Suppressor macrophage (primary cell): ENCODE measurements at regions not wholly inside any gene's neighbourhood (a gene's known extent, or its start where the extent isn't known, plus 50 kb on each side); places are given as distances from the start of the nearest gene placed in this dataset.
A peak's percentile ranks its signal among the peaks of the same experiment; 100 is the strongest.

ENCODE experiments used
- DNase-seq, 4 experiments: peaks; one replicate each; pipeline ENCODE4 v3.0.0-alpha.2; 2020 to 2022

- DNase-seq = no peak
Measured at GRCh38 chr14:26856876-26857518, 259.2 kb upstream of the NOVA1 start.

DNA sequence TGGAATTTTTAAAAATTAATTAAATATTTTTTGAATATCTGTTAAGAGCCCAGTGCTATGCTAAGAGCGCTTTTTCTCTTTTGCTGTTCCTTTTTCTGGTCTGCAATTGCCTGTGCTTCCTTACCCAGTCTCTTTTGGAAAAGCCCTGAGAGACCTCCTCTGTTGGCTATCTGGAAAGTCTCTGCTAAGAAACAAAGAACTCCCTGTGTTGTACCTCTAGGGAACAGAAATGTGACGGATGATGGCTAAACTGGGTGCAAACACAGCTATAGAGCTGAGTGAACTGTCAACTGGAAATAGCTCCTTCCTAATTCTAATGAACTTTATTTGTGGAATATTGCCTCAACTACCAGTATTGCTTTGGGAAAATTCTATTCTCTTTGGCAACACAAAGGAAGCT lies 261.6 kb upstream of the NOVA1 start:
- DNase-seq = no peak

DNA sequence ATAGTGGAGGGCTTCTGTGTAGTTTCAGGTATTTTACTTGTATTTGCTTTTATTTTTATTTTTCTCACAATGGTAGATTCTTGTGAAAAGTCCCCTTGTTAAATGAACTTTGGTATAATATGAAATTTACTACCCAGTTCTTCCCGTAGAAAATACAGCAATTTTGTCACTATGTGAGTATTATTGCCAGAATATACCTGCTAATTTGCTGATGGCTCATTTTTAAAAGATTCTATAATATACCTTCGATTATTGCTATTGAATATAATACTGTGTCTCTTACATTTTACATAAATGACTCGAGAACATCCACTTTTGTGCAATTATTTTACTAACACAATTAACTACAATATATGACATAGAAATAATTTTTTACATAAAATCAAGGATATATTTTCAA lies 262.3 kb upstream of the NOVA1 start:
- no peak for DNase-seq

- no peak for DNase-seq
Measured at GRCh38 chr14:26863736-26864135, 265.9 kb upstream of the NOVA1 start.

GRCh38 chr14:26866721-26867120 lies 268.9 kb upstream of the NOVA1 start:
- no peak for DNase-seq

DNA sequence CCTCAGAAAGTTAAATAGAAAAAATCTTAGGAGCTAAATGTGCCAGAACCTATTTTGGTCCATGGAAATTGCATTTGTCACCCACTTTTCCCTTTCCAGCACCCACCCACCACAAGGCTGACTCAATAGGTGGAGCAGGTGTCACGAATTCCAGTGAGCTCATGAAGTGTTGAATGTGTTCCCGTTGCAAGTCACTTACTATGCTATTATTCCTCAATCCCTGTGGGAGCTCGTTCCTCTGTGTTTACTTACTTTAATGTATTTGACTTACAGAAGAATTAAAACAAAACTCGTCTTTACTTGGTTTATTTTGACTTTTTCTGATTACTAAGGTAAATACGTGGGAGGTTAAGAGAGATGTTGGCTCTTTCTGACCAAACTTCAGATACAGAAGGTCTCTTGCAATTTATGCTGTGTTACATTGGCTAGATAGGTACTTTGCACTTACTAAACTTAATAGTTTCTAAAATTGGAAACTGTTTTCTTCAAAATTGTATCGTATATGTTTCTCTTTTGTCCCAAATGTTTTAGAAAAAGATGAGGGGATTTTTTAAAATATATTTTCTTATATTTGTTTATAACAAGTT lies 269.4 kb upstream of the NOVA1 start:
- DNase-seq = no peak

GRCh38 chr14:26870096-26870495 lies 272.3 kb upstream of the NOVA1 start:
- no peak for DNase-seq

GRCh38 chr14:26870722-26871617 lies 273.1 kb upstream of the NOVA1 start:
- DNase-seq = no peak

DNA sequence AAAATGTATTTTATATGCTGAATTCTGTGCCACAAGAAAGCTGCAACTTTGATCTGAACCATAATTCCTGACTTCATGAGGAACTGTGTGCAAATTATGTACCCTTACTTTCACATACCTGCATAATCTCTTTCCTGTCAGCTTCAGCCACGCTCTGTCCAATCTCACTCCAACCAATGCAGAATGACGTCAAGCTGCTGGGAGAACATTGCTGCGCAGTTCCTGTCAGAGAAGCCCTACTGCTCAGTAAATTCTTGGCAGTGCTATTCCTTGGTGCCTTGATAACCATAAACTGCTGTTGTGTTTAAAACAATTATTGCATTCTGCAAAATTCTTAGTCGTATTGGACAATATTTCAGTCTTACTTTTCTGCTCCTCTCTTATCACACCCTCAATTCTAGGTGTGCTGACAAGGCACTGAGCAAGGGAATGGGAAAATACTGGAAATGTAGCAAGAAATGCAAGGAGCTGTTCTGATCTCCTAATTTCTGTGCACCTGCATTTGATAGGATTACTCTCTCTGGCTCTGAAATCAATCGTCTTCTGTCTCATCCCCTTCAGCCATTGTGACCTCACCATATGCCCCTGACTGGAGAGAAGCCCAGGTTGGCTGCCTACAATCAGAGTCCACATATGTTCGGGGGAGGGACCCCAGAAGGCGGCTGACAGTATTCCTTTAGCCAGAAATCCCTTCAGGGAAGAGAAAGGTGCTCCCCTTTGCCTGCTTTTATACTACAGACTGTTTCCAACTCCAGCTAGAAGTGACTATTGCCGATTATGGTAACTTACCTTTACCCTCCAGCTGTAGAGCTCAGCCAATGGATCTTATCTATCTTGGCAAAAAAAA lies 274.9 kb upstream of the NOVA1 start:
- no peak for DNase-seq

DNA sequence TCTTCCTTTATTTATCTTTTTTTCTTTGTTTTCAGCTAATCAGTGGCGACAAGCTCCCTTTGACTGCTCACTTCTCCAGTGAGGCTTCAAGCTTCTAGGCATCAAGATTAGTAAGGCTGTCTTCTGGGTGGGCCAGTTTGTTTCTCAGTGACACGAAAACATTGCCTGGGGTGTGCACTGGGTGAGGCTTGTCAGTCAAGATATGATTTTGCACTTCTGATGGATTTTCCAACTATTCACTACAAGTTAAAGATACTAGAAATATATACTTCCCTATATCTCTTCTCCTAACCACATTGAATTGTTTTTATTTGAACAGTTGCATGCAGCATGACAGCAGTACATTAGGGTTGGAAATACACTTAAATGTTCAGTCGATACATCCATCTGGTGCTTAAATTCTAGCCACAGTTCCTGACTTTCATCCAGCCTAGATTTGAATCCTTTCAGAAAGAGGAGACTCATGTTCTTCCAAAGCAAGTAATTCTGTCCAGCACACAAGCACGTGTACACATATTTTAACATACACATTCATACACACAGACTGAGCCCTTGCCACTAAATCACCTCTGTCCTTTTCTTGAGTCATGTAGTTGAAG lies 275.6 kb upstream of the NOVA1 start:
- no peak for DNase-seq

- no peak for DNase-seq
Measured at GRCh38 chr14:26887847-26888246, 290.0 kb upstream of the NOVA1 start.

DNA sequence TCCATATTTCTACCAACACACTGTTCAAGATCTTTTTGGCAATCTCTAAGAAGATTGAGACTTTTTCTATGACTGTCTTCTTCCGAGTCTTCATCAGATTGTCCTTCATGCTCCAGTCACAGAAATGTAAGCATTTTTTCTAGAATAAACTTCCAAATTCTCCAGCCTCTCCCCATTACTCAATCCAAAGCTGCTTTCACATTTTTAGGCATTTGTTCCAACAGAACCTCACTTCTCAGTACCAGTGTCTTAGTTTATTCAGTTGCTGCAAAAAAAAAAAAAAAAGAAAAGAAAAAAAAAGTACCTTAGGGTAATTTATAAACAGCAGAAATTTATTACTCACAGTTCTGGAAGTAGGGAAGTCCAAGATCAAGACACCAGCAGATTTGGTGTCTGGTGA lies 290.8 kb upstream of the NOVA1 start:
- no peak for DNase-seq

DNA sequence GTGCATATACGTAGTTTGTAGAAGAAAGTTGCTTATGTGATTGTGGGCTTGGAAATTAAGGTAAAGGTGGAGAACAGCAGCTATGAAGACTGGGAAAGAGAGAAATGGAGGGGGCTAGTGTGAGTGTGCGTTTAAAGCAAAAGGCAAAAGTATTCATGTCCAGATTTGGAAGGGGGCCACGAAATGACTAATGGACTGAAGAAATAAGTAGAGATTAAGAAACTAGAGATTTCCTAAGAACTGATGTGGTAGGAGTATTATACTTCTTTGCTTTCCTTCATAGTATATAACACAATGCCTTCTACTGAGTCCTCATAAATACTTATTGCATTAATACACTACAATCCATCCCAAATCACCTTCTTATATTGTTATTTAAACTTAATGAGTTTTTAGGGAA lies 298.6 kb upstream of the NOVA1 start:
- no peak for DNase-seq

DNA sequence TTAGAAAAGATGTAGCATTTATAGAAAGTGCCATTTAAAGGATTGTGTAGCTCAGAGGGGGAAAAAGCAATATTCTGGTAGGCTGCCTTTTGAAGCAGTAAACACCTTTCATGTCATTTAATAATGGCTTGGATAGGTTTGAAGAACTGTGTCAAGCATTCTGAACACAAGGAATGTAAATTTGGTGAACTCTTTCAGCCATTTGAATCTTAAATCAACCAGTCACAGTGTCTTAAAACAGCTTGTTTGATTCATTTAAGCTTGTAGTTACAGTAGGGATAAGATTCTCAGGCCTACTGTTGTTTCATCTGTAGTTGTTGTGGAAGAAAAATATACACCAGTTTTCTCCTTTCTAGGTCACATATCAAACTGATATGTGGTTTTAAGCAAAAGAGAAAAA lies 299.4 kb upstream of the NOVA1 start:
- DNase-seq = no peak

DNA sequence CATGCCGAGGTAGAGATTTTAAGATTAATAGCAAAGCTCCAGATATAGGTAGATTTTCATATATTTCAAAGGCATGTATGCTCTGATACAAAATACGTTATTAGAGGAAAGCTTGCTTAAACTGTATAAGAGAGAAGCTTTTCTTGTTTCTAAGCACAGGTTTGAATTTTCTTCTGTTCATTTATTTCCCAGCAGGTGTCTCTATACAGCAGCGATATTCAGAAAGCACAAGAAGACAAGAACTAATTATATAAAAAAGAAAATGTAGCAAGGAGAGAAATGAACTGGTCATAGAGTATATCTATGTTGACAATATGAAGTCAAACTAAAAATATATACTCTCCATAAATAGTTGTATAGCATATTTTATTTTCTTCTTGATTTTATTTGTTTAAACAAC lies 307.4 kb upstream of the NOVA1 start:
- no peak for DNase-seq

- no peak for DNase-seq
Measured at GRCh38 chr14:26913786-26914185, 316.0 kb upstream of the NOVA1 start.

- peak in 2 of 4 experiments; percentile 35 to 39 for DNase-seq
Measured at GRCh38 chr14:26917086-26917485, 319.3 kb upstream of the NOVA1 start.

GRCh38 chr14:26925876-26926584 lies 328.2 kb upstream of the NOVA1 start:
- DNase-seq = no peak

- DNase-seq = no peak
Measured at GRCh38 chr14:26926585-26926984, 328.8 kb upstream of the NOVA1 start.

GRCh38 chr14:26928019-26928418 lies 330.2 kb upstream of the NOVA1 start:
- DNase-seq = no peak

DNA sequence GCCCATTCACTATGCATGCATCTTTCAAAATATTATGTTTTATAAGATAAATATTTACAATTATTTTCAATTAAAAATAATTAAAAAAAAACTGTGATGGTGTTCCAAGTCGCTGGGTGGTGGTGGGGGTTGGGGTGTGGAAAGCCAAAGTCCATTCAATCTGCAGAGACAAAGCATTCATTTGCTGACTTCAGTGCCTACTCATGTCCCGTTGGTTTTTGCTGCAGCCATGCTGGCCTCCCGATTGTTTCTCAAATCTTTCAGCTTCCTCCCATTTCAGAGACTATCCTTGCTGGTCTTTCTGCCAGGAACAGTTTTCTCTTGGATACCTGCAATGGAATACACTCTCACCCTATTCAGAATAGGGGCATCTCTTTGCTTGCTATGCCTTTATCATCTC lies 331.5 kb upstream of the NOVA1 start:
- DNase-seq = no peak

DNA sequence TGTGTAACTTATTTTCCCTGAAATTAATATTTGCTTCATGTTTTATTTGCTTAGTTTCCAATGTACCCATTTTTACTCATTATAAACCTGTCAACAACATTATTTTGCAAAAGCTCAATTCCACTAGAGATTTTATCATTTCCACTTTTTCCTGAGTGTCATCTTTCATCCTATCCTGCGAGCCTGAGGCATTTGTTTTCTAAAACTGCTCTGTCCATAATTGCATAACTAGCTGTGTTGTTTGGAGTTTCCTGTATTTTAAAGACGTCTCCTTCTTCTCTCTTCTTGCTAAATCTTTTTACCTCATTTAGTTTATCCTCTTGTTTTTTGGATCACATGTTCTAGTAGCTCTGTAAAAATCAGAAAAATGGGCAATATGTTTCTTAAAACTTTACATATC lies 332.7 kb upstream of the NOVA1 start:
- DNase-seq = no peak
